Skeletal muscle cell (primary cell): ENCODE measurements at regions not wholly inside any gene's neighbourhood (a gene's known extent, or its start where the extent isn't known, plus 50 kb on each side); places are given as distances from the start of the nearest gene placed in this dataset.

Source experiments
- DNase-seq: peaks from one replicate; pipeline ENCODE4 v3.0.0-alpha.2; 2010; ENCODE audit warnings: low read depth
- H3K4me3 ChIP-seq: 2 replicates; pipeline ENCODE4 v1.5.1; 2011; ENCODE audit warnings: low read depth, mild to moderate bottlenecking, control low read depth, low read length, moderate library complexity

- no peak overlapping the region for H3K4me3 ChIP-seq
- DNase-seq: no peak
Observed at GRCh38 chr3:104819333-104819732, 547.4 kb upstream of the ALCAM start.

DNA sequence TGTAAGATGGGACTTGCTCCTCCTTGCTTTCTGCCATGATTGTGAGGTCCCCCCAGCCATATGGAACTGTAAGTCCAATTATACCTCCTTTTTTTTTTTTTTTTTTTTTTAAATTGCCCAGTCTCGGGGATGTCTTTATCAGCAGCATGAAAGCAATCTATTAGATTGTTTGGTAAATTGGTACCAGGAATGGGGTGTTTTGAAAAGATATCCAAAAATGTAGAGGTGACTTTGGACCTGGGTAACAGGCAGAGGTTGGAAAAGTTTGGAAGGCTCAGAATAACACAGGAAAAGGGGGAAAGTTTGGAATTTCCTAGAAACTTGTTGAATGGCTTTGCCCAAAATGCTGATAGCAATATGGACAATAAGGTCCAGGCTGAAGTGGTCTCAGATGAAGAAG is 545.8 kb upstream of the ALCAM start:
- H3K4me3 ChIP-seq: no peak overlapping the region
- no peak for DNase-seq

GRCh38 chr3:104825116-104825515 is 541.6 kb upstream of the ALCAM start:
- no peak overlapping the region for H3K4me3 ChIP-seq
- peak; percentile 9 for DNase-seq

GRCh38 chr3:104831071-104831470 is 535.6 kb upstream of the ALCAM start:
- no peak for DNase-seq
- no peak overlapping the region for H3K4me3 ChIP-seq

GRCh38 chr3:104832530-104832929 is 534.2 kb upstream of the ALCAM start:
- H3K4me3 ChIP-seq: no peak overlapping the region
- DNase-seq: no peak

DNA sequence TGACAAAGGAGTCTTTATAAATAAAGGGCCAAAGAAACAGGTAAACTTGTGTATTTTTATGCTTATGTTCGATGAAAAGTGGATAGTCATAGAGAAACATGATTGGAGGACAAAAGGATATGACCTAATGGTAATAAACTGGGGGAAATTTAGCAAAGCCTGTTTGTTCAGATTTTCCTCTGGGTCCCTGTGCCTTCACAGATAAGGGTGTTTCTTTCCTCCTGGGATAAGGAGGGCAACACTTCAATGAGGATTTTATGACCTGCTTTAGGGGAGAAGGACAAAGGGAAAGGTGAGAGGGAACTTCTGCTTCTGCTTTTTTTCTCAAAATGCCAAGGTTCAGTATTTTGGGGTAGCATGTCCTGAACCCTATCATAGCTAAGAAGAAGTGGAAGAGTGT is 531.3 kb upstream of the ALCAM start:
- no peak overlapping the region for H3K4me3 ChIP-seq
- no peak for DNase-seq

DNA sequence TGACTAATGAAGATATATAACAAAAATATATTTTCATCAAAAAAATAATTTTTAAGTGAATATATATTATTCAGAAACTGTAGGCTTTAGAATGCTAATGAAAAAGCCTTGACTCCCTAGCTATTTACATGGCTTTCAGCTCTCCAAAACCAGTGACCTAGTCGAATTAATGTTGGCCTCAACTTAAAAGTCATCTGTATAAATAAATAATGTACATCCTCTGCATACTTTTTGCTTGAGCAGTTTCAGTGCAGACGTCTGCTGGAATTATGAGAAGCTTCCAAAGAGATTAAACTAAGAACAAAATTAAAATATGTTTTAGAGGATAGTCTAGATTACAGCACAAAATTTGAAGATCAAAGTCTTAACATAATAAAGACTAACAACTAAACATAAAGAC is 520.4 kb upstream of the ALCAM start:
- no peak overlapping the region for H3K4me3 ChIP-seq
- peak; percentile 33 for DNase-seq

GRCh38 chr3:104849070-104849469 is 517.6 kb upstream of the ALCAM start:
- H3K4me3 ChIP-seq: no peak overlapping the region
- no peak for DNase-seq

DNA sequence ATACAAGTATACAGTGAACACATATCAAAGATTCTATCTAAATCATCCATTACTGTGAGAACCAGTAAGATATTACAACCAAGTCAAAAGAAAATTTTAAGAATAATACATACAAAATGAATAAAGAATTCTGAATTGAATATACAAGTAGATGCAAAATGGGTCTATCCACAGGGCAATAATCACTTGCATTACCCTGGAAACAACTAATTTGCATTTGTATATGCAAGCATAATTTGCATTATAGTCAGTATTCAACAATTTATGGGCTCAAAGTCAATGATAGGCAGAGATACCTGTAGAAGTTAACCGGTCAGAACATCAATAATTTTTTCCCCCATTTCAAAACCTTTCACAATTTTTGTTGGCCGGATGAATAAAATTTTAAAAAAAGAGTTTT is 512.2 kb upstream of the ALCAM start:
- DNase-seq: no peak
- no peak overlapping the region for H3K4me3 ChIP-seq

- H3K4me3 ChIP-seq: no peak overlapping the region
- DNase-seq: no peak
Observed at GRCh38 chr3:104855702-104856101, 511.0 kb upstream of the ALCAM start.

- no peak overlapping the region for H3K4me3 ChIP-seq
- peak; percentile 30 for DNase-seq
Observed at GRCh38 chr3:104856741-104857140, 510.0 kb upstream of the ALCAM start.

DNA sequence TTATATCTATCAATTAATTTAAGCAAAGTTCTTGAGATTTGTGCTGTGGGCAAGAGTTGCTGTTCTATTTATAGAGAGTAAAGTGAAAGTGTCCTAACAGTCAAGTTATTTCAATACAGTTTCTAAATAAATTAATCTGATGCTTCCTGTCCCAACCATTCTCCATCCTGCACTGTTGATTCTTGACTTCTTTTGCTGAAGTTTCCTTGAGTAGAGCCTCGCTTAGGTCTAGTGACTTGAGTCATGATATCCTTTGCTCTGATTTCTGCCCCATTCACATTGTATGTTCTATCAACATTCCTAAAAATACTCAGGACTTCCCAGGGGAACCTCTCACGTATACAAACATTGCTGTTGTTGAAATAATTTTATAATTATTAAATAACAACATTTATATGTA is 498.4 kb upstream of the ALCAM start:
- no peak for DNase-seq
- no peak overlapping the region for H3K4me3 ChIP-seq

GRCh38 chr3:104870276-104870675 is 496.4 kb upstream of the ALCAM start:
- no peak for DNase-seq
- H3K4me3 ChIP-seq: no peak overlapping the region

DNA sequence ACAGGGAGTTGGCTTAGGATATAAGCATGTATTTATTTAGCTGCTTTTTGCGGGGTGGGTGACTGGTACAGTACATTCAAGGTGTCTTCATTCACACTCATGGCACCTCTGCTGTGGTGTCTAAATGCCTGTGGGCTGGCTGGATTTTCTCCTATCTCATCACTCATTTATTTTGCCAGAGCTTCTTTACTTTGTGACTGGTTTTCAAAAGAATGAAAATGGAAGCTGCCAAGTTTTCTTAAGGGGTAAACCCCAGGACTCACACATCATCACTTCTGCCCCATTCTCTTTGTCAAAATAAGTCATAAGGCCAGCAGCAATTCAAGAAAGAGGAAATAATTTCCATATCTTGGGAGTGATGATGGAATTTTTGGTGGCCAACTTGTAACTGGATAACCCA is 493.4 kb upstream of the ALCAM start:
- no peak for DNase-seq
- no peak overlapping the region for H3K4me3 ChIP-seq

DNA sequence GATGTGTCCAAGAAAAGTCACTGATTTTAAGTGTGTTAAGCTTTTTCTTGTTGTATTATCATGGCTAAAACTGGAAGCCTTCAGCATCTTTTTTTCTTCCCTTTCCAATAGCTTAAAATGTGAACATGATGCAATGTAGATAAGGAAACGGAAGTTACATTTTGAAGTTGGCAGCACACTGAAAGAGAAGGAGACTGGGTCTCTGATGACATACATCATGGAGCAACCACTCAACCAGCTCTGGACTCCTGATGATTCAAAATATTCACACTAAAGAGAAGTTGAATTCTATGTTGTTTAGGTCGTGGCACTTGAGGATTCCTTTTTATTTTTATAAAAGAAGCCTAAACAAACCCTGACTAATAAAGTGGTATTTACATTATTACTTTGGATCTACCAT is 488.3 kb upstream of the ALCAM start:
- H3K4me3 ChIP-seq: no peak overlapping the region
- DNase-seq: no peak

GRCh38 chr3:104879919-104880318 is 486.8 kb upstream of the ALCAM start:
- no peak overlapping the region for H3K4me3 ChIP-seq
- no peak for DNase-seq

- no peak overlapping the region for H3K4me3 ChIP-seq
- no peak for DNase-seq
Observed at GRCh38 chr3:104885214-104885814, 481.4 kb upstream of the ALCAM start.

DNA sequence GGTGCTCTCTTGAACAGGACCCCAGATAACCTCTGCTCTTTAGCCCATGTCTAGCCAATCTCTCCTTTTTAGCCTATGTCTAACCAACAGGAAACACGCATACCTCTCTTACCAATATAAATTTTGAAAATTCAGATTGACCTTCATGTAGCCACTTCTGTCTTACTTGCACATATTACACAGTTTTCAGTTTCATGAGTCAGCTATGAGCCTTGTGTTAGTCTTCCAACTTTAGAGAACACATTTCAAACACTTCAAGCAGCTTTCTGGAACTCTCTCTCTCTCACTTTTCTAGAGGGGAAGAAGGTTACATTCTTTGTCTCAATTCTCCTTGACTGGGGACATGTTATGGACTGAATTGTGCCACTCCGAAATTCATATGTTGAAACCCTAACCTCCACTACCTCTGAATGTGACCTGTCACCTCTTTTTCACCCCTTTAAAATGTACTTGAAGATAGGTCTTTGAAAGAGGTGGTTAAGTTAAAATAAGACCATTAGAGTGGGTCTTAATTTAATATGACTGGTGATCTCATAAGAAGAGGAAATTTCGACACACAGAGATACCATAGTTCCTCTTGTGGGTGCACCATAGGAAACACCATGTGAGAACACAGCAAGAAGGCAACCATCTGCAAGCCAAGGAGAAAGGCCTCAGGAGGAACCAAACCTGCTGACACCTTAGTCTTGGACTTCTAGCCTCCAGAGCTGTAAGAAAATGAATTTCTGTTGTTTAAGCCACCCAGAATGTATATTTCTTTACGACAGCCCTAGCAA is 480.3 kb upstream of the ALCAM start:
- H3K4me3 ChIP-seq: no peak overlapping the region
- no peak for DNase-seq

DNA sequence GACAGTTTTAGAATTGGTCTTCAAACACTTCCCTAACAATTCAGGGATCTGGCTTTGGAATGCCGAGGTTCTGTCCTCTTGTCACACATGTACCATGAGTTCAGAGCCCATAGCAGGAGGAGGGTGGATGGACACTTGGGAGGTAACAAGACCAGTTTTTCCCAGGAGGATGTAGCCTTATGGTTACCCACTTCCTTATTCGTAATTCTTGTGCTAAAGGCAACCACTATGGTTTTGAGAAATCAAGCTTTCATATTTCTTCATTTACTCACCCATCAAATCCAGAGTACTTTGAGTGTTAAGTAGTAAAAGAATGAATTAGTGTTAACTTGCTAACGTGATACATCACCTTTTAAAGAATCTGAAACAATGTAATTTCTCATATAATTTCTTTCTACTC is 479.6 kb upstream of the ALCAM start:
- no peak for DNase-seq
- H3K4me3 ChIP-seq: no peak overlapping the region

- no peak for DNase-seq
- no peak overlapping the region for H3K4me3 ChIP-seq
Observed at GRCh38 chr3:104887619-104888018, 479.1 kb upstream of the ALCAM start.

- no peak for DNase-seq
- H3K4me3 ChIP-seq: no peak overlapping the region
Observed at GRCh38 chr3:104892044-104892443, 474.7 kb upstream of the ALCAM start.
